ENCODE measurements at regions not wholly inside any gene's neighbourhood (a gene's known extent, or its start where the extent isn't known, plus 50 kb on each side); places are given as distances from the start of the nearest gene placed in this dataset.
"Not testable (repeated sequence)": the region's sequence is repeated elsewhere in the genome, so short reads cannot be mapped to it uniquely, and the experiment has no call there.

GRCh38 chr7:20466543-20467021 is 135.9 kb downstream of the ITGB8 start:
- DNase-seq, result peak; percentile 2 to 4

DNA sequence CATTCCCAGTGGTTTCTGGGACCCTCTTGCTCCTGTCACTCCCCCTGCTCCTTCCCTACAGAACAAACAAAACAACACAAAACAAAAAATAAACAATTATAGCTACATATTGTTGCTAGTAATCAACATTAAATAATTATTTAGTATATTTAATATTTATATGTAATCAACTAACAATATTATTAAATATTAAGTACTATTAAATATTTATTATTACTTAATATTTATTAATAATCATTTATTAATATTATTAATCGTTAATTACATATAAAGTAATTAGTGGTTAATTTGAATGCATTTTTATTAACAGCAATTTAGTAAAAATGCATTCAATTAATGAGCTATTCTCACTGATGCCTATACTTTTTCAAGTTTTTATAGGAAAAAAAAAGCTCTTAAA is 139.4 kb downstream of the ITGB8 start:
- no peak for DNase-seq

DNA sequence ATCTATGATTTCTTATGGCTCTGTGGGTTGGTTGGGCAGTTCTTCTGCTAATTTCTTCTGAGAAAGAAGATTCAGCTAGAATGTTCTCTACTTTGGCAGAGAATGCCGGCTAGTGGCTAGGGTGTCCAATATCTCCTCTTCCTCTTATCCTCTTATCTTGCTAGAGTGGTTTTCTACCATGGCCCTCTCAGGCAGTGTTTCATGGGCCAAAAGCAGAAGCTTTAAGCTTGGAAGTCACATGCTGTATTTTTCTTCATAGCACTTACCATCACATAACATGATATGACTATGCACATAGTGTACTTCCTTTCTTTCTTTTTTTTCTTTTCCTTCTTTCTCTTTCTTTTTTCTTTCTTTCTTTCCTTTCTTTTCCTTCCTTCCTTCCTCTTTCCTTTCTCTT is 140.0 kb downstream of the ITGB8 start:
- peak; percentile 39 to 43 for DNase-seq

- DNase-seq, result no peak
Observed at GRCh38 chr7:20474249-20474648, 141.2 kb upstream of the ABCB5 start.

- DNase-seq, result no peak
Observed at GRCh38 chr7:20475756-20476155, 139.7 kb upstream of the ABCB5 start.

DNA sequence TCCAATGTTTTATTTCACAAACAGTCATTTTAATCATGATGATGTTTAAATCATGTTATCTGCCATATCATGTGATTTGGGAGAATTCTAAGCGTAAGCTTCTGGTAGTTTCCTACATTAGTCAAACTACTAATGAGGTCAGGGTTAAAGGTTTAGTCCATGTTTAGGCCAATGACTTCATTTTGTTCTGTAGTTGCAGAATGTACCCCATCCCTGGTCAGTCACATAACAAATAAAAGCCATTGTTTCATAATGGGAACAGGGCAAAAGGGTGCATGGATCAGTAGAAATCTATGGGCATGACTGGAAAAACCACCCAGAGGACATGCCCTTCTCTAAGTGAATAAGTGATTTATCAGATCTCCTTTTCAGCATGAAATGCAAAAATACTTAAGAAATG is 138.4 kb upstream of the ABCB5 start:
- DNase-seq, result no peak

- no peak for DNase-seq
Observed at GRCh38 chr7:20479706-20480105, 135.8 kb upstream of the ABCB5 start.

DNA sequence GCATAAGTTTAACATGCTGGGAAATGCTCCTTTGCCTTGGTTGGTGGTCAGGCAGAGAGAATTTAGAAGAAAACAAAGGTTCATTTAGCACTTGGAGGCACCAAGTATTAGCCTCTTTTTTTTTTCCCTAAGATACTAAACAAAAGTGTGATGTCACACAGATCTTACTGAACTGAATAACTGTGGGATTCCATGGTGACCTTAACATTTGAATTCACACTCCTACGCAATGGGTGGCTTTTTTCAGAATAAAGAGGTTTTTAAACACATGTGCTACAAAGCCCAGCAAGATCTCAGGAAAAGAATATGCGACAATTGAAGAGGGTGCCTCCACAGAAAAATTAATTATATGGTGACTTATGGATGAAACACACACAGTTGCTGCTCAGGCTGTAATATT is 133.4 kb upstream of the ABCB5 start:
- no peak for DNase-seq

GRCh38 chr7:20484356-20484755 is 131.1 kb upstream of the ABCB5 start:
- DNase-seq, result no peak

GRCh38 chr7:20488850-20489249 is 126.6 kb upstream of the ABCB5 start:
- no peak for DNase-seq

- DNase-seq, result no peak
Observed at GRCh38 chr7:20491284-20491683, 124.2 kb upstream of the ABCB5 start.

GRCh38 chr7:20494566-20494965 is 120.9 kb upstream of the ABCB5 start:
- DNase-seq, result no peak

DNA sequence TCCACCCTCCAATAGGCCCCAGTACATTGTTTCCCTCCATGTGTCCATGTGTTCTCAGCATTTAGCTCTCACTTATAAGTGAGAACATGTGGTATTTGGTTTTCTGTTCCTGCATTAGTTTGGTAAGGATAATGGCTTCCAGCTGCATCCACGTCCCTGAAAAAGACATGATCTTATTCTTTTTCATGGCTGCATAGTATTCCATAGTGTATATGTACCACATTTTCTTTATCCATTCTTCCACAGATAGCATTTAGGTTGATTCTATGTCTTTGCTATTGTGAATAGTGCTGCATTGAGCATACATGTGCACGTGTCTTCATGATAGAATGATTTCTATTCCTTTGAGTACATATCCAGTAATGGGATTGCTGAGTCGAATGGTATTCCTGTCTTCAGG is 114.0 kb upstream of the ABCB5 start:
- not testable (repeated sequence) for DNase-seq

- DNase-seq, result no peak
Observed at GRCh38 chr7:20503278-20503950, 112.1 kb upstream of the ABCB5 start.

DNA sequence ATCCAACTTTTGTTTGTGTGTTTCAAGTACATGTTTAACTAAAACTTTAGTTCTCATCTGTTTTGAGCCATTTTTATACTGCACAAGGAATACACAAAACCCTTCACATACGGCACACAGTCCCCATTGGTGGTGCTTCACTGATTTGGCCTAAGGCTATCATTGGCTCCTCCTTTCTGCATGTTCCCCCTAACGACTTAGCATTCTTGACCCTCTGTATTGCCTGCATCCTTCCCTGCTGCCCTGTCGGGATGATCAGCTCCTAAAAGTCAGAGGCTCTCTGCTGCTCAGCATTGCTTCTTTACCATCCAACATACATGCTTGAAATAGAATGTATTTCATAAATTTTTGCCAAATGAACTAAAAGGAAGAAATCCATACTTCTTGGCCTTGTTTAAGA is 111.4 kb upstream of the ABCB5 start:
- no peak for DNase-seq

DNA sequence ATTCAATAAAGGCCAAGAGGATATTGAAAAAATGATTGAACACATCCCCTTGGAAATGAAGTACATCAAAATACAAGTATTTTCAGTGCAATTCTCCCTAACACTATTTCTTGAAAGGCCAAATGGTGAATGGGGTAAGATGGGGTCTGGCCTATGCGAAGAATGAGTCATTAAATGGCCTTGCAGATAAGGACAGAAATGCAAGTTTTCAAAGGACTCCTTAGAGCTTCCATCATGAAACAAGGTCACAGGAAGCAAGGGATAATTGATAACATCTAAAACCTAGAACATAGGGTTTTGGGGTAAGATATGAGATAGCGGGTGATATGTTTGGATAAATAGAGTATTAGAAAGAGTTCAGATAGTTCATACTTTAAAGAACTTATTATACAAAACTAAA is 109.3 kb upstream of the ABCB5 start:
- DNase-seq, result no peak

DNA sequence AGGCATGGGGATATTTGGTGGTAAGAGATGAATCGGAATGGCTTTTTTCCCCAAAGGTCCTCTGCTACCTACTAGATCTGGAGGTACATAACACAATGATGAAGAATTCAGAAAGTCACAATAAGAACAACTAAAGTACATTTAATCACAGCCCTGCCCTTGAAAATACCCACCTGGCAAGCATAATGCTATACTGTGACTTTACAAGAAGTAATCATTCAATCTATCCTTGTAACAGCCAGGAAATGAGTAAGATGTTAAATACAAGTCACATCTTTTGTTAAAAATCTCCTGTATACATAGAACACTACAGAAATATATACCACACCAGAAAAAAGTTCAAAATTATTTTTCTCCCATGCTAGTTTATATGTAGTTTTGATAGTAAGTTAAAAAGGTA is 108.3 kb upstream of the ABCB5 start:
- DNase-seq, result no peak

GRCh38 chr7:20508109-20508508 is 107.4 kb upstream of the ABCB5 start:
- peak in 1 of 2 experiments; percentile 1 for DNase-seq

DNA sequence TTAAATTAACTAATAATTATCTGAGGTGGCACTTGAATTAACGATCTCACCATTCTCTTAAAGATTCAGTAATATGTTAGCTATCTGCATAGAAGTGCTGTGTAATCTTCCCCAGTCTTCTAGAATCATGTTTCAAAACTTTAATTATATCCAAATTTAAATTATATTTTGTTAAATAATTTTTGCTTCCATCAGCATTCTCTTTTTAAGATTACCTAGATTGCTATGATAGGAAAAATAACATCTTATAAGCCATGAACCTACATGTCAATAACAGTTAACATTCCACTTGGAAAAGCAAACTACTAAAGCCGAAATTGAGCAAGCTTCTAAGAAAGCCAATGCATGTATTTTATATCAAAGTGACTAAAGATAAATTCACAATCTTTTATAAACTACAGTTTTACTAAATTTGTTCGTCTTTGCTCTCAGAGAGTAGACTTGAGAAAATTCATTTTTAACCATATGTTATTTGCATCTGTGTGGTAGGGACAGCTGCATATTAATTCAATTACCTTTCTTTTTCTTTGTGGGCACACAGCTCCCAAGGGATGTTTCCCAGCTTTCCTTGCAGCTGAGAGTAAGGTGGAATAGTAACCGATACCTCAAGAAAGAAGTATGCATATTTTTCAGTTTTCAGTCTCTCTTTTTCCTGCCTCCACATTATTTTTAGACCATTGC is 105.4 kb upstream of the ABCB5 start:
- DNase-seq, result no peak

DNA sequence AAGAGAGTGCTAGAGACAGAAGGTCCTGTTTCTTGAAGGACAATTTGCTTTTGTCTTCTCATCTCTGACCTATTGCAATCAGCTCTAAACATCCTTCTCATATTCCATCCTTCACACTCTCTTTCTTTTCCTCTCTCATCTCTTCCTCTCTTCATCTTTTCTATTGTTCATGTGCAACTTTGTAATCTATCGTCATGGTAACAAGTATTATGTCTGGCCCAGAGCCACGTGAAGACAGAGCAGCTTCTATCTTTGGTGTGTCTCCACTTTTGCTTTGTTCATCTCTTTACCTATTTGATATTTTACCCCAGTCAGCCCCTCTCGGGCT is 104.9 kb upstream of the ABCB5 start:
- DNase-seq, result no peak

- no peak for DNase-seq
Observed at GRCh38 chr7:20513341-20513740, 102.1 kb upstream of the ABCB5 start.

- no peak for DNase-seq
Observed at GRCh38 chr7:20513897-20514296, 101.6 kb upstream of the ABCB5 start.

DNA sequence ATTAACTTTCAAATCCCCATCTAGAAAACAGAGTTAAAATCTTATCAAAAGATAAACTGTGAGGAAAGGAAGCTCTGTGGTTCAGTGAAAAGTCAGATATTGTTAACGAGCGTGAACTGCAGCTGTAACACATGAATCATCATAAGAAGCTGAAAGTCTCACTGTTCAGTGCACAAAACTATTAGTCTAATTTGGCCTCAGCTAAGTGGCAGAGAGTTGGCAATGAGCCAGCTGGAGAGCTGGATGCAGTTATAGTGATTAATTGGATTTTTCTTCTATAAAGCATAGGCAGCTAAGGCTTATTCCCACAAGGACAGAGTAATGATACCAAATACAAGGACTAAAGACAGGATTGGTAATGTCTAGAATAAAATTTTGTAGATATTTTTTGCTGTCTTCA is 101.1 kb upstream of the ABCB5 start:
- DNase-seq, result no peak

GRCh38 chr7:20519645-20520044 is 95.8 kb upstream of the ABCB5 start:
- DNase-seq, result no peak

GRCh38 chr7:20520530-20520929 is 94.9 kb upstream of the ABCB5 start:
- no peak for DNase-seq

All from Kasumi-1 (cell line).